ENCODE measurements at regions not wholly inside any gene's neighbourhood (a gene's known extent, or its start where the extent isn't known, plus 50 kb on each side); places are given as distances from the start of the nearest gene placed in this dataset.

GRCh38 chr2:157930728-157931127 is 54.6 kb upstream of the ACVR1 start:
- CTCF ChIA-PET: no interaction called here
- no peaks in the 10 kb centered on the region for H3K36me3 ChIP-seq (ENCODE audit: control insufficient read depth in 2 of 2, insufficient read depth in 1 of 2, low read length in 2 of 2)
- TF ChIP-seq ZNF114 (tag by site-specific recombination; IDR thresholded peaks at IDR 0.05): no peak
- no peak overlapping the region for H3K4me3 ChIP-seq (ENCODE audit: low read depth, low read length)
- H3K9me3 ChIP-seq (ENCODE audit: control insufficient read depth, insufficient read depth, low read depth, low read length): no peaks in the 10 kb centered on the region
- H3K27ac ChIP-seq (ENCODE audit: extremely low read depth, low read depth, low read length): no peak overlapping the region
- no peaks in the 10 kb centered on the region for H3K4me1 ChIP-seq (ENCODE audit: control insufficient read depth, insufficient read depth, low read length)
- POLR2A ChIA-PET: no interaction called here

- Histone ChIP-seq H3K27ac (ENCODE audit: extremely low read depth, low read depth, low read length) (no peak overlapping the region), H3K36me3 (ENCODE audit: control insufficient read depth in 2 of 2, insufficient read depth in 1 of 2, low read length in 2 of 2) (no peaks in the 10 kb centered on the region), H3K4me3 (ENCODE audit: low read depth, low read length) (no peak overlapping the region), H3K9me3 (ENCODE audit: control insufficient read depth, insufficient read depth, low read depth, low read length) (no peaks in the 10 kb centered on the region), H3K4me1 (ENCODE audit: control insufficient read depth, insufficient read depth, low read length) (no peaks in the 10 kb centered on the region)
- CTCF ChIA-PET: no interaction called here
- no peak for TF ChIP-seq HOXC10 (CRISPR knock-in tag; IDR thresholded peaks at IDR 0.05)
- TF ChIP-seq, protein P1, sequence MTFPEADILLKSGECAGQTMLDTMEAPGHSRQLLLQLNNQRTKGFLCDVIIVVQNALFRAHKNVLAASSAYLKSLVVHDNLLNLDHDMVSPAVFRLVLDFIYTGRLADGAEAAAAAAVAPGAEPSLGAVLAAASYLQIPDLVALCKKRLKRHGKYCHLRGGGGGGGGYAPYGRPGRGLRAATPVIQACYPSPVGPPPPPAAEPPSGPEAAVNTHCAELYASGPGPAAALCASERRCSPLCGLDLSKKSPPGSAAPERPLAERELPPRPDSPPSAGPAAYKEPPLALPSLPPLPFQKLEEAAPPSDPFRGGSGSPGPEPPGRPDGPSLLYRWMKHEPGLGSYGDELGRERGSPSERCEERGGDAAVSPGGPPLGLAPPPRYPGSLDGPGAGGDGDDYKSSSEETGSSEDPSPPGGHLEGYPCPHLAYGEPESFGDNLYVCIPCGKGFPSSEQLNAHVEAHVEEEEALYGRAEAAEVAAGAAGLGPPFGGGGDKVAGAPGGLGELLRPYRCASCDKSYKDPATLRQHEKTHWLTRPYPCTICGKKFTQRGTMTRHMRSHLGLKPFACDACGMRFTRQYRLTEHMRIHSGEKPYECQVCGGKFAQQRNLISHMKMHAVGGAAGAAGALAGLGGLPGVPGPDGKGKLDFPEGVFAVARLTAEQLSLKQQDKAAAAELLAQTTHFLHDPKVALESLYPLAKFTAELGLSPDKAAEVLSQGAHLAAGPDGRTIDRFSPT (tag by site-specific recombination; IDR thresholded peaks at IDR 0.05): no peak
- no peak for TF ChIP-seq KLF9 (tag by site-specific recombination; IDR thresholded peaks at IDR 0.05; ENCODE audit: low read depth)
- no peak for TF ChIP-seq ZNF624 (tag by site-specific recombination; IDR thresholded peaks at IDR 0.05)
- no peak for TF ChIP-seq ZNF248 (tag by site-specific recombination; IDR thresholded peaks at IDR 0.05)
- TF ChIP-seq ZNF776 (tag by site-specific recombination; IDR thresholded peaks at IDR 0.05; ENCODE audit: borderline replicate concordance): no peak
- TF ChIP-seq ZNF677 (tag by site-specific recombination; IDR thresholded peaks at IDR 0.05): no peak
- TF ChIP-seq ZNF366 (tag by site-specific recombination; conservative IDR thresholded peaks at IDR 0.05): no peak
- no peak for TF ChIP-seq ZNF280C (tag by site-specific recombination; IDR thresholded peaks at IDR 0.05)
- TF ChIP-seq, protein P2, sequence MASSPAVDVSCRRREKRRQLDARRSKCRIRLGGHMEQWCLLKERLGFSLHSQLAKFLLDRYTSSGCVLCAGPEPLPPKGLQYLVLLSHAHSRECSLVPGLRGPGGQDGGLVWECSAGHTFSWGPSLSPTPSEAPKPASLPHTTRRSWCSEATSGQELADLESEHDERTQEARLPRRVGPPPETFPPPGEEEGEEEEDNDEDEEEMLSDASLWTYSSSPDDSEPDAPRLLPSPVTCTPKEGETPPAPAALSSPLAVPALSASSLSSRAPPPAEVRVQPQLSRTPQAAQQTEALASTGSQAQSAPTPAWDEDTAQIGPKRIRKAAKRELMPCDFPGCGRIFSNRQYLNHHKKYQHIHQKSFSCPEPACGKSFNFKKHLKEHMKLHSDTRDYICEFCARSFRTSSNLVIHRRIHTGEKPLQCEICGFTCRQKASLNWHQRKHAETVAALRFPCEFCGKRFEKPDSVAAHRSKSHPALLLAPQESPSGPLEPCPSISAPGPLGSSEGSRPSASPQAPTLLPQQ (tag by site-specific recombination; IDR thresholded peaks at IDR 0.05): no peak
- POLR2A ChIA-PET: no interaction called here
These were observed 53.9 kb upstream of the ACVR1 start for GRCh38 chr2:157929871-157930667.

DNA sequence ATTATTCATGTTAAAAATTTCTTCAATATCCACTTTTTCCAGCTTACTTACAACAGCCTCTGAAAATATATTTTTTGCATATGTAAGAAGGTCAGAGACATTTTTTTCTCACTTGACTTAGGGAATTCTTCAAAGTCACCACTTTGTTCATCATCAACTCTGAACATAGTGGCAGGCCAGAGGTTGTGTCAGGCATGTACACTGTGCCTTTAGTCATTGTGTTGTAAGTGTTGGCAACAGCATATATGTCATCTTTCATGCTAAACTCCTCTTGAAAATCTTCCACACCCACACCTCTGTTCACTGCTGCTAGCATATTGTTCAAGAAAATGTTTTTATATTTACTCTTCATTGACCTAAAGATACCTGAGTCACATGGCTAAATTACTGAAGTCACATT is 52.2 kb upstream of the ACVR1 start:
- no peaks in the 10 kb centered on the region for H3K4me1 ChIP-seq (ENCODE audit: control insufficient read depth, insufficient read depth, low read length)
- H3K27ac ChIP-seq (ENCODE audit: extremely low read depth, low read depth, low read length): no peak overlapping the region
- no peak overlapping the region for H3K4me3 ChIP-seq (ENCODE audit: low read depth, low read length)
- H3K9me3 ChIP-seq (ENCODE audit: control insufficient read depth, insufficient read depth, low read depth, low read length): no peaks in the 10 kb centered on the region
- POLR2A ChIA-PET: no interaction called here
- H3K36me3 ChIP-seq (ENCODE audit: control insufficient read depth in 2 of 2, insufficient read depth in 1 of 2, low read length in 2 of 2): no peaks in the 10 kb centered on the region
- CTCF ChIA-PET: interaction anchor here (0.6 kb wide), 1 partner anchor 1350 kb away, joined by 4 read pairs; no protein-coding TSS in a partner anchor
- no peak for TF ChIP-seq ZNF19 (tag by site-specific recombination; IDR thresholded peaks at IDR 0.05; ENCODE audit: low read depth)
- no peak for TF ChIP-seq ZFP3 (tag by site-specific recombination; IDR thresholded peaks at IDR 0.05; ENCODE audit: low read depth)
- no peak for TF ChIP-seq ZNF175 (tag by site-specific recombination; IDR thresholded peaks at IDR 0.05)
- no peak for TF ChIP-seq ZNF112 (tag by site-specific recombination; IDR thresholded peaks at IDR 0.05)
- no peak for TF ChIP-seq ZNF138 (tag by site-specific recombination; IDR thresholded peaks at IDR 0.05; ENCODE audit: borderline replicate concordance)
- TF ChIP-seq ZNF133 (tag by site-specific recombination; IDR thresholded peaks at IDR 0.05): no peak
- TF ChIP-seq, protein P3, sequence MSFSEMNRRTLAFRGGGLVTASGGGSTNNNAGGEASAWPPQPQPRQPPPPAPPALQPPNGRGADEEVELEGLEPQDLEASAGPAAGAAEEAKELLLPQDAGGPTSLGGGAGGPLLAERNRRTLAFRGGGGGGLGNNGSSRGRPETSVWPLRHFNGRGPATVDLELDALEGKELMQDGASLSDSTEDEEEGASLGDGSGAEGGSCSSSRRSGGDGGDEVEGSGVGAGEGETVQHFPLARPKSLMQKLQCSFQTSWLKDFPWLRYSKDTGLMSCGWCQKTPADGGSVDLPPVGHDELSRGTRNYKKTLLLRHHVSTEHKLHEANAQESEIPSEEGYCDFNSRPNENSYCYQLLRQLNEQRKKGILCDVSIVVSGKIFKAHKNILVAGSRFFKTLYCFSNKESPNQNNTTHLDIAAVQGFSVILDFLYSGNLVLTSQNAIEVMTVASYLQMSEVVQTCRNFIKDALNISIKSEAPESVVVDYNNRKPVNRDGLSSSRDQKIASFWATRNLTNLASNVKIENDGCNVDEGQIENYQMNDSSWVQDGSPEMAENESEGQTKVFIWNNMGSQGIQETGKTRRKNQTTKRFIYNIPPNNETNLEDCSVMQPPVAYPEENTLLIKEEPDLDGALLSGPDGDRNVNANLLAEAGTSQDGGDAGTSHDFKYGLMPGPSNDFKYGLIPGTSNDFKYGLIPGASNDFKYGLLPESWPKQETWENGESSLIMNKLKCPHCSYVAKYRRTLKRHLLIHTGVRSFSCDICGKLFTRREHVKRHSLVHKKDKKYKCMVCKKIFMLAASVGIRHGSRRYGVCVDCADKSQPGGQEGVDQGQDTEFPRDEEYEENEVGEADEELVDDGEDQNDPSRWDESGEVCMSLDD (tag by site-specific recombination; IDR thresholded peaks at IDR 0.05): no peak
- TF ChIP-seq PRDM1 (tag by site-specific recombination; IDR thresholded peaks at IDR 0.05): no peak
- no peak for TF ChIP-seq ZNF404 (tag by site-specific recombination; IDR thresholded peaks at IDR 0.05)
- no peak for TF ChIP-seq ZBTB7A (tag by site-specific recombination; IDR thresholded peaks at IDR 0.05; ENCODE audit: low read depth)
- no peak for TF ChIP-seq ZNF76 (tag by site-specific recombination; IDR thresholded peaks at IDR 0.05; ENCODE audit: borderline replicate concordance, low read depth)
- TF ChIP-seq ZBTB21 (tag by site-specific recombination; IDR thresholded peaks at IDR 0.05): no peak
- no peak for TF ChIP-seq MEIS1 (CRISPR knock-in tag; IDR thresholded peaks at IDR 0.05; ENCODE audit: borderline replicate concordance)
